ENCODE measurements at regions not wholly inside any gene's neighbourhood (a gene's known extent, or its start where the extent isn't known, plus 50 kb on each side); places are given as distances from the start of the nearest gene placed in this dataset.

DNA sequence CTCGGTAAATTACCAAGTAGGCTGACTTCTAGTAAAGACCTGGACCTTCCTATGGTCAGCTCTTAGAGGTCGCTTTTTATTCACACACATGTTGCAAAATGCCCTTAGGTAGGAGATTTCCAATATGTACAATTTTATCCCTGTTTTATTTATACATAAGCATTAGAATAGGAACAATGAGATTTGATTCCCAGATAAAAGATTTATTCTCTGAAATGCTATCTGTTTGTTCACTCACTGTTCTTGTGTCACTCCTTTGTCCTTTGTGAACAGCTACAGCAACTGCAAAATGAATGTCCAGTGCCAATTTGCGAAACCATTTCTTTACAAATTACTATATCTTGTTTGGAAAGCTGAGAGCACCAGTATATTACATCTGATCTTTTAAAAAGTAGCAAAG lies 991.5 kb upstream of the TYRP1 start:
- TF ChIP-seq EZH2 (IDR thresholded peaks at IDR 0.05; ENCODE audit: borderline replicate concordance, low read depth, low read length, poor library complexity, severe bottlenecking) (no peak), CTCF (conservative IDR thresholded peaks at IDR 0.05; ENCODE audit: low read depth, low read length) (no peak)
